ENCODE measurements at regions not wholly inside any gene's neighbourhood (a gene's known extent, or its start where the extent isn't known, plus 50 kb on each side); places are given as distances from the start of the nearest gene placed in this dataset.
"Not testable (repeated sequence)": the region's sequence is repeated elsewhere in the genome, so short reads cannot be mapped to it uniquely, and the experiment has no call there.

GRCh38 chr5:18270635-18271338 lies 636.5 kb downstream of the TAF11L14 start:
- no peak for DNase-seq

GRCh38 chr5:18276939-18277338 lies 642.7 kb downstream of the TAF11L14 start:
- DNase-seq, result no peak

- DNase-seq, result no peak
Observed at GRCh38 chr5:18281947-18282581, 647.8 kb downstream of the TAF11L14 start.

GRCh38 chr5:18285257-18285656 lies 651.0 kb downstream of the TAF11L14 start:
- no peak for DNase-seq

- DNase-seq, result no peak
Observed at GRCh38 chr5:18292146-18292545, 657.9 kb downstream of the TAF11L14 start.

GRCh38 chr5:18295696-18296095 lies 661.4 kb downstream of the TAF11L14 start:
- not testable (repeated sequence) for DNase-seq

- no peak for DNase-seq
Observed at GRCh38 chr5:18299166-18299565, 664.9 kb downstream of the TAF11L14 start.

- DNase-seq, result no peak
Observed at GRCh38 chr5:18305288-18305924, 671.1 kb downstream of the TAF11L14 start.

GRCh38 chr5:18311266-18311665 lies 677.0 kb downstream of the TAF11L14 start:
- no peak for DNase-seq

- no peak for DNase-seq
Observed at GRCh38 chr5:18312016-18312415, 677.8 kb downstream of the TAF11L14 start.

- peak in 1 of 2 donors; percentile 14 for DNase-seq
Observed at GRCh38 chr5:18314192-18314778, 680.0 kb downstream of the TAF11L14 start.

GRCh38 chr5:18321262-18321942 lies 687.1 kb downstream of the TAF11L14 start:
- DNase-seq, result no peak

- DNase-seq, result no peak
Observed at GRCh38 chr5:18323891-18324290, 689.6 kb downstream of the TAF11L14 start.

- DNase-seq, result no peak
Observed at GRCh38 chr5:18325431-18325830, 691.2 kb downstream of the TAF11L14 start.

GRCh38 chr5:18329328-18329727 lies 695.1 kb downstream of the TAF11L14 start:
- no peak for DNase-seq

- no peak for DNase-seq
Observed at GRCh38 chr5:18333841-18334240, 699.6 kb downstream of the TAF11L14 start.

GRCh38 chr5:18334949-18335348 lies 700.7 kb downstream of the TAF11L14 start:
- no peak for DNase-seq

- DNase-seq, result no peak
Observed at GRCh38 chr5:18354828-18355227, 720.6 kb downstream of the TAF11L14 start.

- no peak for DNase-seq
Observed at GRCh38 chr5:18357486-18357885, 723.2 kb downstream of the TAF11L14 start.

- DNase-seq, result no peak
Observed at GRCh38 chr5:18366234-18366633, 732.0 kb downstream of the TAF11L14 start.

- DNase-seq, result no peak
Observed at GRCh38 chr5:18370531-18370930, 736.3 kb downstream of the TAF11L14 start.

GRCh38 chr5:18375641-18376040 lies 741.4 kb downstream of the TAF11L14 start:
- no peak for DNase-seq

GRCh38 chr5:18378066-18378465 lies 743.8 kb downstream of the TAF11L14 start:
- no peak for DNase-seq
